Stimulated activated naive CD8-positive, alpha-beta T cell treated with anti-CD3 and anti-CD28 coated beads, Interleukin-15, Interleukin-2, amounts not matched to agents 100 ng/mL and 50 ng/mL, for 24 hours (primary cell): ENCODE measurements at regions not wholly inside any gene's neighbourhood (a gene's known extent, or its start where the extent isn't known, plus 50 kb on each side); places are given as distances from the start of the nearest gene placed in this dataset.

Experiments used
- H3K27ac Mint-ChIP-seq: one replicate; pipeline ENCODE4 v1.8.0; 2021; ENCODE audit warnings: mild to moderate bottlenecking, mixed read lengths
- H3K27me3 Mint-ChIP-seq: one replicate; pipeline ENCODE4 v1.8.0; 2021; ENCODE audit warnings: mixed read lengths
- H3K36me3 Mint-ChIP-seq: one replicate; pipeline ENCODE4 v1.8.0; 2021; ENCODE audit warnings: low read depth, mixed read lengths
- H3K4me1 Mint-ChIP-seq: one replicate; pipeline ENCODE4 v1.8.0; 2021; ENCODE audit warnings: low read depth, mixed read lengths
- H3K4me3 Mint-ChIP-seq: one replicate; pipeline ENCODE4 v1.8.0; 2021; ENCODE audit warnings: mild to moderate bottlenecking, mixed read lengths
- H3K9me3 Mint-ChIP-seq: one replicate; pipeline ENCODE4 v1.8.0; 2021; ENCODE audit warnings: mixed read lengths

DNA sequence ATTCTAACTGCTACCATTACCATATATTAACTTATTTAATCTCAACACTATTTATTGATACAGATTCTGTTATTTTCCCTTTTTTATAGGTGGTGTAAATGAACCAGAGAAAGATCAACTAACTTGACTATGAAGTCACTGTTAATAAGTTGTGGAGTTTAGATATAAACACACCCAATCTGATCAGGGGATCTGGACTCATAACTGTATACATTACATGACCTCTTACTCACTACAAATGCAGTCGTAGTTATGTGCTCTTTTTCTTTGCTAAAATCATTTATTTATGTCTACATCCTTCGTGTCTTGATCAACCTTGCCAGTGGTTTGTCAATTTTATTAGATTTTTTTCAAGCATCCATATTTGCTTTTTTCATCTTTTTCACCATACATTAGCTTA is 614.8 kb upstream of the FAM241A start:
- Mint-ChIP-seq H3K9me3 (peaks cover 11% of the 10 kb centered on the region), H3K27me3 (no peaks in the 10 kb centered on the region), H3K4me3 (no peak overlapping the region)

DNA sequence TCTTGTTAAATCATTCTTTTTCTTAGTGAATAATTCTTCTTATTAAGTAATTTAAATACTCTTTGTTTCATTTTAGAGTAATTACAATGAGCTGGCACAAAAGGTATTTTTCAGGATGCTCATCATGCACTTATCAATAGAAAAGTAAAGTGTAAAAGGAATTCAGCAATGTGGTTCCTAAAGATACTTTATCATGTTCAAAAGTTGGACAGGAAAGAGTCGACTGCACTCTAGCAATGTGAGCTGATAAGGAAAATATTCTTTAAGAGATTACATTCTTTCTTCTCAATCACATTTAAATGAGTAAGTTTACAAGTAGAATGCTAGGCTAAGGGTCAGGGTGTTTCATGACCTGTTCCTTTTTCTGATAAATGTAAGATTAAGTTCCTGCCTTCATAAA is 609.5 kb upstream of the FAM241A start:
- H3K27ac Mint-ChIP-seq: no peak overlapping the region
- no peaks in the 10 kb centered on the region for H3K27me3 Mint-ChIP-seq
- no peaks in the 10 kb centered on the region for H3K4me1 Mint-ChIP-seq
- no peak overlapping the region for H3K4me3 Mint-ChIP-seq
- H3K36me3 Mint-ChIP-seq: no peaks in the 10 kb centered on the region
- no peaks in the 10 kb centered on the region for H3K9me3 Mint-ChIP-seq

More for the DNA sequence above, 614.8 kb upstream of the FAM241A start:
- no peaks in the 10 kb centered on the region for H3K4me1 Mint-ChIP-seq
- no peak overlapping the region for H3K27ac Mint-ChIP-seq
- no peaks in the 10 kb centered on the region for H3K36me3 Mint-ChIP-seq

DNA sequence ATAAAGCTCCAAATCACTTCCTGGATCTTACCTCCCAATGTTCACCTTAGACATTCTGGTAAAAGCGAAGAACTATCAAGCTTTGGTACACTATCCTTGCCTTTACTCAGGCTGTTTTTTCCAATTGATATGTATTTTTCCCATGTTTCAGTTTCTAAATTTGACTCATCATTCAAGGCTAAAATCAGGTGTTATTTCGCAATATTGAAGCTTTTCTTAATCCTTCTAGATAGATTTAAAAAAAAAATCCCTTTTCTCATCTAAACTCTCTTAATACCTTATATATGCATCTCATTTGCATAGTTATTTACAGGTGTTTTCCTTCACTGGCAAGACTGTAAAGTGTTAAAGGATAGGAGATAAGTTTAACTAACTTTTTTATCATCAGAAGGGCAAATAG is 608.1 kb upstream of the FAM241A start:
- Mint-ChIP-seq H3K9me3 (no peaks in the 10 kb centered on the region), H3K36me3 (no peaks in the 10 kb centered on the region), H3K27ac (no peak overlapping the region), H3K4me1 (no peaks in the 10 kb centered on the region), H3K27me3 (no peaks in the 10 kb centered on the region), H3K4me3 (no peak overlapping the region)

DNA sequence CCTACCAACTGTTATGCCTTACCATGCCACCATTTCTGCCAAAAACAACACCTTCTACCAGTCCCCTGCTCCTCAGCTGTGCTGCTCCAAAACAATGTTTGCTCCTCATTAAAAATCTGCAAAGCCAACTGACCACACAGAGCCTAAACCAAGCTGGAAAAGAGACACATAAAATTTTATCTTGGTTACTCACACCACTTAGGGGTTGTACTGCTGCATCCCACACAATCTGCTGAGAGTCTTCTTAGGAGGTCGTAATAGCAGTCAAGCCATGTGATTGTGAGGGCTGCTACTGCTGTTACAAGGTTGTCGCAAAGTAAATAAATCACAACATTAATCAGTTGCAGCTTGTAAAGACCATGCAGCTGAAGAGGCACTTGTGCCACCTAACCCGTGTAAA is 607.4 kb upstream of the FAM241A start:
- no peaks in the 10 kb centered on the region for H3K27me3 Mint-ChIP-seq

DNA sequence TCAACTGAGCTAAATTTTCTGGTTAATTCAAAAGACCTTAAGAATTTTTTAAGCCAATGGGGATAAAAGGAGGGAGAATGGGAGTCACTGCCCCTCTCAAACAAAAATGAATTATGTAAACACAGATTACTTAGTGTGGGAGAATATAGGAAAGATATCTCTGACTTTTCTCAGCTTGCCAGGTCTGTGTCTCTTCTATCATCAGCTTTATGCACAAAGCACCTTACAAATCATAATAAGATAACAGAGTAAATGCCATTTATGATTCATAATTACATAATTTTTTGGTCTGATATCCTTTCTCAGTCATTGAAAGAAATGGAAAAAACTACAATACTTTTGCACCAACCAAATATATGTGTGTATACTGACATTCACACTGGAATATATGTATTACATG is 604.6 kb upstream of the FAM241A start:
- no peaks in the 10 kb centered on the region for H3K36me3 Mint-ChIP-seq
- no peaks in the 10 kb centered on the region for H3K4me1 Mint-ChIP-seq
- H3K27me3 Mint-ChIP-seq: no peaks in the 10 kb centered on the region
- no peaks in the 10 kb centered on the region for H3K9me3 Mint-ChIP-seq
- no peak overlapping the region for H3K27ac Mint-ChIP-seq
- H3K4me3 Mint-ChIP-seq: no peak overlapping the region

More for the DNA sequence above, 607.4 kb upstream of the FAM241A start:
- no peaks in the 10 kb centered on the region for H3K9me3 Mint-ChIP-seq
- no peak overlapping the region for H3K27ac Mint-ChIP-seq
- no peak overlapping the region for H3K4me3 Mint-ChIP-seq
- H3K4me1 Mint-ChIP-seq: no peaks in the 10 kb centered on the region
- no peaks in the 10 kb centered on the region for H3K36me3 Mint-ChIP-seq

DNA sequence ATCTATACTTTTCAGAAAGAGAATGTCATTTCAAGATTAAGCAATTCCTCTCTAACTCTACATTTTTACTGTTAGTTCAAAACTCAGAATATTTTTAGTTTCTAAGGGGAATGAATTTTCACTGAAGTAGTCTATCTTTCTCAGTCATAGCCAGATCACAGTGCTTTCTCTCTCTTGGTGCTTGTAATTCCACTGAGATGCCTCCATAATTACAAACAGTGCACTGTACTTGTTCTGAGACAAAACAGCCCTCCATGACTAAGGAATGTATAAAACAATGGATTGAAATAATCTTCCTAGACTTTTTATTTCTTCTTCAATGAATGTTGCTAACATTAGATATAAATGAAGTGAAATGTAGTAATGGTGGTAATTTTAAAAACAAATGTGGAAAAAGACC is 603.2 kb upstream of the FAM241A start:
- Mint-ChIP-seq H3K36me3 (no peaks in the 10 kb centered on the region), H3K4me1 (no peaks in the 10 kb centered on the region), H3K27ac (no peak overlapping the region), H3K9me3 (no peaks in the 10 kb centered on the region), H3K27me3 (no peaks in the 10 kb centered on the region), H3K4me3 (no peak overlapping the region)

DNA sequence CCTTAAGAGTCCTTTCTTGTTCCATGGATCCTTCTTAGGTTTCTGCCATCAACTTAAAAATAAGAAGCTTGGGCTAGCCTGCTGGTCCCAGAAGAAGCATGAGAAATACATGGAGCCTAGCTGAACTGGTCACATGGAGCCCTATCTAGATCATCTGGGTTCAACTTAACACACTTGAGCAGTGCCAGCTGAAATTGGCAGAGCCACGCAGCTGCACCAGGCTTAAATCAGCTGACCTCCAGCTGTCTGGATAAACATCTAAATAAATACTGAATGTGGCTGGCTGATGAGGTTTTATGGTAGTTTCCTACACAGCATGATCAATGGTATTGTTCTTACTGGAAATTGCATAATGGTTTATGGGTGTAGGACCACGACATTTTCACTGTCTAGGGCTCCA is 598.4 kb upstream of the FAM241A start:
- H3K27me3 Mint-ChIP-seq: no peaks in the 10 kb centered on the region
- no peaks in the 10 kb centered on the region for H3K4me1 Mint-ChIP-seq
- H3K9me3 Mint-ChIP-seq: no peaks in the 10 kb centered on the region
- no peak overlapping the region for H3K27ac Mint-ChIP-seq
- H3K36me3 Mint-ChIP-seq: no peaks in the 10 kb centered on the region
- no peak overlapping the region for H3K4me3 Mint-ChIP-seq

DNA sequence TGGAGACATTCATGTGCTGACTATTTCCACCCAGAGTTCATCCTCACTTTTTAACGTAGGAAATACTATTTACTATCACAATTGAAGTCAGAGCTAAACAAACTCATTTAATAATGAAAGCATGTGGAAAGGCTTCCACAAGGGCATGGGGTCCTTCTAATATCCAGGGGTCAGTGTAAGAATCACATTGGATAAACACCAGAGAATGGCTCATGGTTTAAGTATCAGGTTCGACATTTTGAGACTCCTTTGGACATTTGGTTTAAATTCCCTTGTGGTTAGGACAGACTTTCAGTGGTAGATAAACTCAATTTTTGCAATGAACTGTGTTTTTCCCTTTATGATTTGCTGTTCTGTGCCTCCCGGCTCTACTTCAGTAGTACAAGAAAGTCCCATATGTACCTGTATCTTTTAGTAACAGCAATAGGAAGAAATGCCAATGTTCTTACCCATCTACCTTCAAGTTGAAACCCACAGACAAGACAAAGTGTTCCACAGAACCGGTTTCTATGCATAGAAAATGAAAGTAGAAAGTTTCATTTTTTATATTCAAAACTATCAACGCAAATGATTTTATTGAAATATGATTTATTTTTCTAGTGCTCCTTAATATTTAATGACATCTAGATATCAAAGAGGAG is 589.0 kb upstream of the FAM241A start:
- Mint-ChIP-seq H3K27me3 (no peaks in the 10 kb centered on the region), H3K27ac (no peak overlapping the region), H3K9me3 (peaks cover 11% of the 10 kb centered on the region), H3K4me3 (no peak overlapping the region), H3K36me3 (no peaks in the 10 kb centered on the region), H3K4me1 (no peaks in the 10 kb centered on the region)

DNA sequence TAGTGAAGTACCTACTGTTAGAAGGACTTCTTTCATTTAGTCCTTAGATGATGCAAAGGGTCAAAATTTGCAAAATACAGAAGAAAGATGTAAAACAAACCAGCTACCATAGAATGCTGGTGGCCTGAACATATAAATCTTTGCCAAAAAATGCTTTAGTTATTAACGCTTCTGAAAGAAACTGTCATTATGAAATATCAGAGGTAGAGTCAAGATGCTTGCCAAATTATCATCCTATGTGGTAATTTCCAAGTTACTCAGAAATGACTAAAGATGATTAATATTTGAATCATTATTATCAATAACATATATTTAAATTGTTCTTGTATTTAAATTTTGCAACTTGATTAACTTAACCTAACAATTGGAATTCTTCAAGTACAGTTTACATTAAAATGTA is 588.4 kb upstream of the FAM241A start:
- H3K9me3 Mint-ChIP-seq: peaks cover 11% of the 10 kb centered on the region
- H3K36me3 Mint-ChIP-seq: no peaks in the 10 kb centered on the region
- H3K27me3 Mint-ChIP-seq: no peaks in the 10 kb centered on the region

DNA sequence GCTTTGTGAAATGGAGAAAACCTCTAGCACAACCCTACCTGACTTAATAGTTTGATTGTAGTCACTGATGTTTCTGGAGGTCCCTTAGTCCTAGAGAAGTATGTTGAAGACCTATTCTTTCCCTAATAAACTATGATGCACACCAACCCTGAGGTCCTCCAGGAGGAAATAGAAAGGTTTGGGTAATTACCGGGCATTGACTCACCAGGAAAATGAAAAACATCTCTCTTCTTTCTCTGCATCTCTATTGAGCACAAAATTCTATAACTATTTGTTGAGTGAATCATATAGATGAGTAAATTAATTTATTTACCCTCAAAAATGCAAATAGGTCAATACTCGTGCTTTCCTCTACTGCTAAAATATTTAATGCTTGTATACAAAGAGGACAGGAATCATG is 582.4 kb upstream of the FAM241A start:
- Mint-ChIP-seq H3K9me3 (peaks cover 15% of the 10 kb centered on the region), H3K27me3 (no peaks in the 10 kb centered on the region), H3K4me3 (no peak overlapping the region), H3K27ac (no peak overlapping the region), H3K4me1 (no peaks in the 10 kb centered on the region), H3K36me3 (no peaks in the 10 kb centered on the region)

More for the DNA sequence above, 588.4 kb upstream of the FAM241A start:
- Mint-ChIP-seq H3K4me1 (no peaks in the 10 kb centered on the region), H3K4me3 (no peak overlapping the region), H3K27ac (no peak overlapping the region)

DNA sequence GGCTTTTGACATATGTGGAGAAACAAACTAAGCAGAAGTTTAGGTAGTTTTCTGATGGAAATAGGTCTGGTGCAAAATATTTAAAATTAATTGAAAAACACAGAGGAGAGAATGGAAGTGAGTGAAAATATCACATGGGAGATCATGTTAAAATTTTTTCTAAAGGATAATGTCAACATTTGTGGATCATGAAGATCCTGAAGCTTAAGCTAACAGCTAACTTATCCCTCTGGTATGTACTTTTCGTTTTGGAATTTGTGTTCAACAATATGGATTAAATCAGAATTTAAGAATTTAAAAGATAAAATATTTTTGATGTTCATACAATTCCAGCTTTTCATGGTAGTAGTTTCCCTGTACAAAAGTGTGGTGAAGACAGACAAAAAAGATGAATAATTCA is 572.8 kb upstream of the FAM241A start:
- no peaks in the 10 kb centered on the region for H3K4me1 Mint-ChIP-seq
- no peaks in the 10 kb centered on the region for H3K36me3 Mint-ChIP-seq
- no peaks in the 10 kb centered on the region for H3K27me3 Mint-ChIP-seq
- H3K4me3 Mint-ChIP-seq: no peak overlapping the region
- peaks cover 7% of the 10 kb centered on the region for H3K9me3 Mint-ChIP-seq
- no peak overlapping the region for H3K27ac Mint-ChIP-seq

DNA sequence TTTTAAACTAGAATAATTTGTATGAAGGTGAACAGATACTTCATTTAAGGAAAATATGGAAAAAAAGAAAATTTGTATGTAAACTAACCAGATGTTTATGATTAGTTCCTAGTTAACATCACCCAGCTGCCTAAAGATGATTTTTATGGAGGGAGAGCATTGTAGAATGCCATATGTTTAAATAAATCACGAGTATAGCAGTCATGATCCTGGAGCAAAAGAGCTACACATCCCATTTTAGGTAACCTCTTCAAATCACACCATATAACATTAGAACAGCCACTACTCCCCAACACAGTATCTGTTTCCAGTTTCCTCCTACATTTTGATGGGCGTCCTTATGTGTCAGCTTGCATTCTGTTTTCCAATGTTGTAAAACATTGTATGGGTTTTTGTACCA is 571.9 kb upstream of the FAM241A start:
- no peaks in the 10 kb centered on the region for H3K9me3 Mint-ChIP-seq
- no peaks in the 10 kb centered on the region for H3K27me3 Mint-ChIP-seq
- H3K4me3 Mint-ChIP-seq: no peak overlapping the region
- H3K36me3 Mint-ChIP-seq: no peaks in the 10 kb centered on the region
- no peaks in the 10 kb centered on the region for H3K4me1 Mint-ChIP-seq
- H3K27ac Mint-ChIP-seq: no peak overlapping the region

DNA sequence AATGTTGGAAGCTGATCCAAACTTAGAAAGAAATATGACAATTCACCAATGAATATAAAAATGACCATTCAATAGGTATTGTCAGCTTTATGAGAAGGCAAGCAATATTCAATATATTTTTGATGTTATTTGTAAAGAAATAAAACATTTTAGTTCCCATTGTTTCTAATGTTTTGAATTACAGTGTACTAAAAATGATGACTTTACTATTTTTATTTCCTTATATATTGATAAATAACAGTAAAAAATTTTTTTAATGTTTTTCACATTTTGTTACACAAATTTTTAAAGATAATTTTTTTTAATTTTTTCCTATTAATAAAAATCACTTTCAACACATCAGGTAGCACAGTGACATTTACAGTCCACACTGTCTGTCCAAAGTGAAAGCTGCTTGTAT is 565.5 kb upstream of the FAM241A start:
- Mint-ChIP-seq H3K27me3 (no peaks in the 10 kb centered on the region), H3K27ac (no peak overlapping the region), H3K36me3 (no peaks in the 10 kb centered on the region), H3K4me1 (no peaks in the 10 kb centered on the region), H3K9me3 (peaks cover 10% of the 10 kb centered on the region), H3K4me3 (no peak overlapping the region)

DNA sequence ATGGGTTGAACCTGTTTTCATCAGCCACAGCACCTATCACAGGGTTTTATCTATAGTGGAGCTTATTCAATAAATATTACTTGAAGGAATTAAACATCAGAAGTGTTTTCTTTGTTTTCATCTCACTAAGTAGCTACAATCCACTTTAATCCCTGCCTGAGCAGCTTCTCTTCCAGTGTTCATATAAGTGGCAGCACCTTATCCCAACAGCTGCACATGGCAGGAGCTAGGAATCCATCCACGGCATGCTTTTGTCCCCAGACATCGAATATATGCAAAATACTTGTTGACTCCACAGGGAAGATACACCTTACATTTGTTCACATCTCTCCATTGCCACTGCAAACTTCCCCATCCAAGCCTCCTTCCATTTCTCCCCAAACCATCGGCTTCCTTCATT is 549.8 kb upstream of the FAM241A start:
- H3K36me3 Mint-ChIP-seq: no peaks in the 10 kb centered on the region
- no peak overlapping the region for H3K4me3 Mint-ChIP-seq
- H3K9me3 Mint-ChIP-seq: no peaks in the 10 kb centered on the region
- no peak overlapping the region for H3K27ac Mint-ChIP-seq
- H3K27me3 Mint-ChIP-seq: no peaks in the 10 kb centered on the region
- no peaks in the 10 kb centered on the region for H3K4me1 Mint-ChIP-seq

DNA sequence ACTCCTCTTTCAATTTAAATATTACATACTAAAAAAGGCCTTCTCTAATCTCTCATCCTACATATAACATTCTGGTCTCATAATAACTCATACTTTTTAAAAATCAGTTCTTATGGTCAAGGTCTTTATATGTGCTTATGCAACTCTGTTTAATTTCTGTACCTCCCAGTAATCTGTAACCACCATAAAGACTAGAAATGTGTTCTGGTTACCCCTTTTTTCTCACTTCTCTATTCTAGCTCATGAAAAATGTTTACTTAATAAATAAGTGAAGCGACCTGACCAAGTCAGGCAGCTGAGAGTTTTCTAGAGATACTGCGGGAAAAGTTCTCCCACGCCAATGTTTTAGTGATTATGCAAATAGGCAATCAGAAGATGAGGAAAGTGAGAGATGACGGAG is 548.8 kb upstream of the FAM241A start:
- no peaks in the 10 kb centered on the region for H3K27me3 Mint-ChIP-seq
- H3K4me3 Mint-ChIP-seq: no peak overlapping the region
- no peaks in the 10 kb centered on the region for H3K36me3 Mint-ChIP-seq
- H3K9me3 Mint-ChIP-seq: no peaks in the 10 kb centered on the region
- no peaks in the 10 kb centered on the region for H3K4me1 Mint-ChIP-seq
- H3K27ac Mint-ChIP-seq: no peak overlapping the region

DNA sequence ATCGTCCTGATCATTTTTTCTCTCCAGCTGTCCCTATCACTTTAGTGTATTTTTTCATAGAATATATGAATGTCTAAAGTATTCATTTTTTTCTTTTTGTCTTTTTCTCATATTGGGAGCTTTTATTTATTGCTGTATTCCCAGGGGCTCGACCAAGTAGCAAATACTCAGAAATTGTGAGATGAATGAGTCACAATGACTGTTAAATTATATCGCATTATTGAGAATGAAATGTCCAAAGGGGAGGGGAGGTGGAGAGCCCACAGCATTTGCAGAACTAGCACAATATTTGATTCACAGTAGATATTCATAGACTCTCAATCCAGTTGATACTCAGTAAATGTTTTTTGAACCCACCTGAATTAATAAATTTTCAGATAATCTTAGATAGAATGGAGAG is 543.6 kb upstream of the FAM241A start:
- Mint-ChIP-seq H3K4me1 (no peaks in the 10 kb centered on the region), H3K9me3 (no peaks in the 10 kb centered on the region), H3K36me3 (no peaks in the 10 kb centered on the region), H3K27me3 (no peaks in the 10 kb centered on the region), H3K4me3 (no peak overlapping the region), H3K27ac (no peak overlapping the region)
